SK-N-SH (cell line): ENCODE measurements at regions not wholly inside any gene's neighbourhood (a gene's known extent, or its start where the extent isn't known, plus 50 kb on each side); places are given as distances from the start of the nearest gene placed in this dataset.

Experiments
- CHD2 ChIP-seq: fragments of 150-350 bp; IDR thresholded peaks from 2 replicates; pipeline ENCODE4 v1.6.1; 2018; ENCODE audit warnings: low read length; ENCODE audit not compliant: partially characterized antibody
- CTCF ChIP-seq: fragments of 200-600 bp; sonication (generic); IDR thresholded peaks from 2 replicates; pipeline ENCODE4 v1.6.1; 2017; ENCODE audit warnings: antibody characterized with exemption, mild to moderate bottlenecking, moderate library complexity
- EP300 ChIP-seq, 2 experiments: IDR thresholded peaks; 2 replicates each; pipeline versions ENCODE4 v1.4.0 to v1.6.1; 2012; ENCODE audit warnings: borderline replicate concordance in 1 of 2, low read depth in 1 of 2, low read length in 1 of 2
- GABPA ChIP-seq: IDR thresholded peaks from 2 replicates; pipeline ENCODE4 v1.4.0; 2012; ENCODE audit warnings: low read depth, mild to moderate bottlenecking
- GATA2 ChIP-seq: sonication (generic); formaldehyde crosslinking; IDR thresholded peaks from 2 replicates; pipeline ENCODE4 v1.5.0; 2020; ENCODE audit warnings: mild to moderate bottlenecking, missing genetic modification reagents
- JUND ChIP-seq: IDR thresholded peaks from 2 replicates; pipeline ENCODE4 v1.4.0; 2012
- POLR2AphosphoS5 ChIP-seq: IDR thresholded peaks from 2 replicates; pipeline ENCODE4 v1.6.1; 2012; ENCODE audit warnings: low read depth, low read length
- RAD21 ChIP-seq: IDR thresholded peaks from 2 replicates; pipeline ENCODE4 v1.6.1; 2012; ENCODE audit warnings: mild to moderate bottlenecking, low read length
- RCOR1 ChIP-seq: fragments of 150-350 bp; IDR thresholded peaks from 2 replicates; pipeline ENCODE4 v1.6.1; 2017; ENCODE audit warnings: antibody characterized with exemption, low read length
- TAF1 ChIP-seq: IDR thresholded peaks from 2 replicates; pipeline ENCODE4 v1.6.1; 2012; ENCODE audit warnings: low read depth, mild to moderate bottlenecking, low read length, moderate library complexity, borderline replicate concordance
- TF ChIP-seq, protein P1 (sequence below): IDR thresholded peaks from 2 replicates; pipeline ENCODE4 v1.4.0; 2012; ENCODE audit warnings: low read depth
- TF ChIP-seq, protein P2 (sequence below): fragments of 150-350 bp; IDR thresholded peaks from 2 replicates; pipeline ENCODE4 v1.6.1; 2017; ENCODE audit warnings: antibody characterized with exemption, low read length, low read depth, borderline replicate concordance

DNA sequence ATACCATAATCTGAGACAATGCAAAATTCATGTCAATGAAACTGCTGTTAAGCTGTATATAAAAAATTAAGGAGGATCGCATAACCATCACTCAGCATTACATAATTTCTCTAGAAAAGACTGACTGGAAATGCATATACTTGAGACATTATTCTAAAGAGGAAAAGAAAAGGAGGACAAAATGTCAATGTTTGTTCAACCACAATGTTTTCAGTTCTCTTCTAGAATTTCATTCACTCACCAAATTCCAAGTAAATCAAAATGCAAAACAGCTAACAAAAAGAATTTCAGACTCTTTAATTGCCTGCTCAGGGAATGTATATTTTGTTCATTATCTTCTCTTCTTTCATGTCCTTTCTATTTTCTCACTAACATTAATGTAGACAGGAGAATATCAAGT is 106.2 kb upstream of the CCDC28A start:
- TF ChIP-seq EP300 (IDR thresholded peaks at IDR 0.05; ENCODE audit: borderline replicate concordance in 1 of 2, low read depth in 1 of 2, low read length in 1 of 2) (no peak), JUND (no peak), POLR2AphosphoS5 (no peak), TAF1 (no peak), CTCF (no peak), GATA2 (CRISPR knock-in tag) (no peak), RCOR1 (no peak), GABPA (no peak), CHD2 (no peak), RAD21 (no peak)
- TF ChIP-seq, protein P1, sequence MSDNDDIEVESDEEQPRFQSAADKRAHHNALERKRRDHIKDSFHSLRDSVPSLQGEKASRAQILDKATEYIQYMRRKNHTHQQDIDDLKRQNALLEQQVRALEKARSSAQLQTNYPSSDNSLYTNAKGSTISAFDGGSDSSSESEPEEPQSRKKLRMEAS, result no peak
- TF ChIP-seq, protein P2, sequence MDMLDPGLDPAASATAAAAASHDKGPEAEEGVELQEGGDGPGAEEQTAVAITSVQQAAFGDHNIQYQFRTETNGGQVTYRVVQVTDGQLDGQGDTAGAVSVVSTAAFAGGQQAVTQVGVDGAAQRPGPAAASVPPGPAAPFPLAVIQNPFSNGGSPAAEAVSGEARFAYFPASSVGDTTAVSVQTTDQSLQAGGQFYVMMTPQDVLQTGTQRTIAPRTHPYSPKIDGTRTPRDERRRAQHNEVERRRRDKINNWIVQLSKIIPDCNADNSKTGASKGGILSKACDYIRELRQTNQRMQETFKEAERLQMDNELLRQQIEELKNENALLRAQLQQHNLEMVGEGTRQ, result no peak
